AG10803 (cell line): ENCODE measurements at regions not wholly inside any gene's neighbourhood (a gene's known extent, or its start where the extent isn't known, plus 50 kb on each side); places are given as distances from the start of the nearest gene placed in this dataset.

ENCODE experiments used
- DNase-seq: peaks from one replicate; pipeline ENCODE4 v3.0.0; 2010; ENCODE audit warnings: low read depth
- H3K4me3 ChIP-seq: 2 replicates; pipeline ENCODE4 v1.5.1; 2011; ENCODE audit warnings: mild to moderate bottlenecking, low read length, control low read depth
- TF ChIP-seq, protein P1 (sequence below): conservative IDR thresholded peaks from 2 replicates; pipeline ENCODE4 v1.5.1; 2011; ENCODE audit warnings: mild to moderate bottlenecking, low read length, control low read depth, inconsistent platforms

DNA sequence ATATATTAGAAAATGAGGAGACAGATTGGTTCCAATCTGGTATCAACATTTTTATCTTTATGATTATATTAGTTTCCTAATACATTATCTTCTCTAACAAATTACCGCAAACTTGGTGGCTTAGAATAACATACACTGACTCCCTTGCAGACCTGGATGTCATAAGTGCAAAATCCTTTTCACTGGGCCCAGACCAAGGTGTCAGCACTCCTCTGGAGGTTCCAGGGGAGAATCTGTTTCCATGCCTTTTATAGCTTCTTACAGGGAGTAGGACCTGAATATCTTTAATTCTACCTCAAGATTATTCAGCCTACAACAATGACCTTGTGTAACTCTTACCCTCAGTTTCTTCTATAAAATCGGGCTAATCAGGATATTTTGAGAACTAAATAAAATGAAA is 329.9 kb upstream of the GRM3 start:
- TF ChIP-seq, protein P1, sequence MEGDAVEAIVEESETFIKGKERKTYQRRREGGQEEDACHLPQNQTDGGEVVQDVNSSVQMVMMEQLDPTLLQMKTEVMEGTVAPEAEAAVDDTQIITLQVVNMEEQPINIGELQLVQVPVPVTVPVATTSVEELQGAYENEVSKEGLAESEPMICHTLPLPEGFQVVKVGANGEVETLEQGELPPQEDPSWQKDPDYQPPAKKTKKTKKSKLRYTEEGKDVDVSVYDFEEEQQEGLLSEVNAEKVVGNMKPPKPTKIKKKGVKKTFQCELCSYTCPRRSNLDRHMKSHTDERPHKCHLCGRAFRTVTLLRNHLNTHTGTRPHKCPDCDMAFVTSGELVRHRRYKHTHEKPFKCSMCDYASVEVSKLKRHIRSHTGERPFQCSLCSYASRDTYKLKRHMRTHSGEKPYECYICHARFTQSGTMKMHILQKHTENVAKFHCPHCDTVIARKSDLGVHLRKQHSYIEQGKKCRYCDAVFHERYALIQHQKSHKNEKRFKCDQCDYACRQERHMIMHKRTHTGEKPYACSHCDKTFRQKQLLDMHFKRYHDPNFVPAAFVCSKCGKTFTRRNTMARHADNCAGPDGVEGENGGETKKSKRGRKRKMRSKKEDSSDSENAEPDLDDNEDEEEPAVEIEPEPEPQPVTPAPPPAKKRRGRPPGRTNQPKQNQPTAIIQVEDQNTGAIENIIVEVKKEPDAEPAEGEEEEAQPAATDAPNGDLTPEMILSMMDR = no peak
- H3K4me3 ChIP-seq = no peak overlapping the region
- DNase-seq = no peak

DNA sequence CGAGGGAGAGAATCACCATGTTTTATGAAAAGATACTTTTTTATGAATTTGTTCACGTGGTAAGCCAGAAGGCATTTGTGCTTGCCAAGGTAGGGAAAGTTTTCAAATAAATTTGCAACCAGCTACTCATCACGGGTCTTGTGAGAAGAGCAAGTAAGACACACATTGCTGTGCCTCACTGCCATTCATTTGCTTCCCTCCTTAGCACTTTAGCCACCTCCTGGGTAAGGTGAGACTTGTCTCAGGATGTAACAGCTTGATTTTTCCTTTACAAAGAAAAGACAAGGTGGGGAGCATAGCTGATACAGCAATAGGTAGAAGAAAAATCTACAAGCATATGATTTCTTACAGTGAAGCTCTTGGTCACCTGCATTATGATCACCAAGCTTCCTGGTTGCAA is 342.4 kb upstream of the GRM3 start:
- H3K4me3 ChIP-seq = no peak overlapping the region
- TF ChIP-seq, protein P1 = no peak
- no peak for DNase-seq

DNA sequence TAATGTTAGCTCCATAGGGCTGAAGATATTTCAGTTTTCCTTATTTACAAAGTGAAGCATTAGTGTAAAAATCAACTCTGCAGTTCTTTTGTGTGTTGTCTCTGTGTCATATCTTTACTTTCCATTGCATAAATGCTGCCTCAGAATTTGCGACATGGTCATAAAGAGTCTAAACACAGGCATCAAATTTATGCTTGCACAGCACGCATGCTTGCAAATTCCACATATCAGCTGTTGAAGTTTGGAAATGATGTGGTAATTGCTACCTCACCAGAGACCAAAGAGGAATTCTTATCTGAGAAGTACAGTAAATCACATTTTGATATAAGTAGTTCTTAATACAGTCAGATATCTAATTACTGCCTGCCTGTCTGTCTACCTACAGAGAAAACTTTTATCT is 348.2 kb upstream of the GRM3 start:
- TF ChIP-seq, protein P1 = no peak
- DNase-seq = no peak
- no peak overlapping the region for H3K4me3 ChIP-seq

DNA sequence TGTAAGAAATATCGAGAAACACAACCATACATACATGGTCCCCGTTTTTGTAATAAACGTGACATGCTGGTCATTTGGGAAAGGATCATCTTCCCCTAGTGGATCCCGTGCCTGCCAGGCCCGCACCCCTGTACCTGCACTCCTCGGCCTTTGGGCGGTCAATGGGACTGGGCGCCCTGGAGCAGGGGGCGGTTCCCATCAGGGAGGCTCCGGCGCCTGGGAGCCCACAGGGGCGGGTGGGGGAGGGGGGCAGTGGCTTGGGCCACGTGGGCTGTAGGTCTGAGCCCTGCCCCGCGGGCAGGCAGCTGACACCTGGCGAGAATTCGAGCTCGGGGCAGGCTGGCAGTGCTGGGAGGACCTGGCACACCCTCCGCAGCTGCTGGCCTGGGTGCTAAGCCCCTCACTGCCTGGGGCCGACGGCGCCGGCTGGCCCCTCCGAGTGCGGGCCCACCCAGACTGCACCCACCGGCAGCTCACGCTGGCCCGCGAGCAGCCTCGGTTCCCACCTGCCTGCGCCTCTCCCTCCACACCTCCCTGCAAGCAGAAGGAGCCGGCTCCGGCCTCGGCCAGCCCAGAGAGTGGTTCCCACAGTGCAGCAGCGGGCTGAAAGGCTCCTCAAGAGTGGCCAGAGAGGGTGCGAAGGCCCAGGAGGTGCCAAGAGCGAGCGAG is 361.6 kb upstream of the GRM3 start:
- DNase-seq = no peak
- TF ChIP-seq, protein P1 = no peak

DNA sequence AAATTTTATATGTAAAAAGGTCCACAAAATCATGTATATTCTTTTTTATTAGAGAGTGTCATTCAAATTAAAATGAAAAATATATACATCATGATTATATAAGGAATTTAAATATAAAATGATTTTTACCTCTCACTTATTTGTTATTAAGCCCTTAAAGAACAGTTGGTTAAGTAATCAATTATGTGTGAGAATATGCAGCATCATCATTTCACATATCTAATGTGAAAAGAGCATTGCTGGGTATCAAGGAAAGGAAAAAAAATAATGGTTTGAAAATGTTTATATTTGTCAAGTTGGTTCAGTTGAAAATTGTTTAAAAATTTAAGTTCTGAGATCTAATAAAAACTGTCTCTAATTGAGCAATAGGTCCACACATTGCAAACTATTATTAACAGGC is 363.6 kb upstream of the GRM3 start:
- TF ChIP-seq, protein P1 = no peak
- H3K4me3 ChIP-seq = no peak overlapping the region

More for the DNA sequence above, 361.6 kb upstream of the GRM3 start:
- H3K4me3 ChIP-seq = no peak overlapping the region

DNA sequence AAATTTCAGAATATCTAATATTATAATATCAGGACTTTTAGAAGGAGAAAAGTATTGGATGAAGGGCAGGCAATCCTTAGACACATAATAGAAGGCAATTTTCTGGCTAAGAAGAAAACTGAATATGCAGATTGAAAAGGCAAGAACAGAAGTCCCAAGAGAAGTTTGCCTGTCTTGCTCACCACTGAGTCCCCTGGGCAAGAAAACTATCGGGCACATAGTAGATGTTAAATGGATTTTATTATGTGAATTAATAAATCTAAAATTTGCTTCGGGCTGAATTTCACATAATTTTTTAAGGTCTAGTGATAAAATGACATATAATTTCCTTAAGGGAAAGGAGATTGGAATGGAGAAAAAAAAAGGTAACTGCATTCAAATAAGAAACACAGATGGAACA is 380.9 kb upstream of the GRM3 start:
- TF ChIP-seq, protein P1 = no peak
- DNase-seq = no peak
- no peak overlapping the region for H3K4me3 ChIP-seq

More for the DNA sequence above, 363.6 kb upstream of the GRM3 start:
- DNase-seq = no peak

DNA sequence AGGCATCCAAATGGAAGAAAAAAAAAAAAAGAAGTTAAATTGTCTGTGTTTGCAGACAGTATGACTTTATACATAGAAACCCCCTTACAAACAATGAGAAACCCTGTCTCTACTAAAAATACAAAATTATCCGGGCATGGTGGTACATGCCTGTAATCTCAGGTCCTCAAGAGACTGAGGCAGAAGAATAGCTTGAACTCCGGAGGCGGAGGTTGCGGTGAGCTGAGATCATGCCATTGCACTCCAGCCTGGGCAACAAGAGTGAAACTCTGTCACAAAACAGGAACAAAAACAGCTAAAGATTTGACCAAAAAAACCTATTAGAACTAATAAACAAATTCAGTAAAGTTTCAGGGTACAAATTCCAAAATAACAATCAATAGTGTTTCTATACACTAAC is 385.8 kb upstream of the GRM3 start:
- TF ChIP-seq, protein P1 = no peak
- no peak for DNase-seq
- no peak overlapping the region for H3K4me3 ChIP-seq
